Upper lobe of right lung (tissue), 1 donor: ENCODE measurements at regions not wholly inside any gene's neighbourhood (a gene's known extent, or its start where the extent isn't known, plus 50 kb on each side); places are given as distances from the start of the nearest gene placed in this dataset.

Experiments used
- ATAC-seq: fragments of 200-7000 bp; cut with Tn5 transposase; one replicate; pipeline ENCODE4 v1.9.1; 2020; ENCODE audit warnings: mild to moderate bottlenecking, moderate library complexity
- DNase-seq: peaks from one replicate; pipeline ENCODE4 v3.0.0-alpha.2; 2020
- H3K27ac ChIP-seq: fragments of 200-600 bp; one replicate; pipeline ENCODE4 v1.8.0; 2022
- H3K27me3 ChIP-seq: fragments of 200-600 bp; one replicate; pipeline ENCODE4 v1.8.0; 2022; ENCODE audit warnings: mild to moderate bottlenecking
- H3K36me3 ChIP-seq: fragments of 200-600 bp; one replicate; pipeline ENCODE4 v1.8.0; 2022
- H3K4me1 ChIP-seq: fragments of 200-600 bp; one replicate; pipeline ENCODE4 v1.8.0; 2022
- H3K4me3 ChIP-seq: fragments of 200-600 bp; one replicate; pipeline ENCODE4 v1.8.0; 2022; ENCODE audit warnings: mild to moderate bottlenecking
- H3K9me3 ChIP-seq: fragments of 200-600 bp; one replicate; pipeline ENCODE4 v1.8.0; 2022
- CTCF ChIP-seq: fragments of 200-600 bp; IDR thresholded peaks from one replicate; pipeline ENCODE4 v1.8.0; 2022; ENCODE audit warnings: antibody characterized with exemption
- intact Hi-C: fragments of 100-400 bp; cut with DNase I; formaldehyde crosslinking; loops from one replicate; pipeline ENCODE4 v1.11.0; 2022
- donor health status: DM: no; HTN: yes; CAD: no; lungs with severe emphysema.

- Histone ChIP-seq H3K4me3 (no peak overlapping the region), H3K27ac (no peak overlapping the region), H3K27me3 (no peaks in the 10 kb centered on the region), H3K9me3 (no peaks in the 10 kb centered on the region), H3K36me3 (no peaks in the 10 kb centered on the region), H3K4me1 (no peaks in the 10 kb centered on the region)
- ATAC-seq (no peak), DNase-seq (no peak)
- no peak for TF ChIP-seq CTCF
- intact Hi-C loops = no loop called here
Observed at GRCh38 chr10:76733441-76733936, 904.1 kb downstream of the KCNMA1 start.

- no peak overlapping the region for H3K4me3 ChIP-seq
- intact Hi-C loops = no loop called here
- no peak overlapping the region for H3K27ac ChIP-seq
- no peaks in the 10 kb centered on the region for H3K4me1 ChIP-seq
- DNase-seq (no peak), ATAC-seq (no peak)
- H3K27me3 ChIP-seq = no peaks in the 10 kb centered on the region
- no peaks in the 10 kb centered on the region for H3K36me3 ChIP-seq
- no peak for TF ChIP-seq CTCF
- no peaks in the 10 kb centered on the region for H3K9me3 ChIP-seq
Observed at GRCh38 chr10:76732306-76732705, 905.3 kb downstream of the KCNMA1 start.

GRCh38 chr10:76729841-76730487, 907.6 kb downstream of the KCNMA1 start:
- no peak overlapping the region for H3K4me3 ChIP-seq
- DNase-seq = no peak
- intact Hi-C loops = no loop called here

GRCh38 chr10:76729346-76729745, 908.3 kb downstream of the KCNMA1 start:
- DNase-seq (no peak), ATAC-seq (no peak)
- Histone ChIP-seq H3K36me3 (no peaks in the 10 kb centered on the region), H3K27ac (no peak overlapping the region), H3K4me1 (no peaks in the 10 kb centered on the region), H3K4me3 (no peak overlapping the region), H3K27me3 (no peaks in the 10 kb centered on the region), H3K9me3 (no peaks in the 10 kb centered on the region)
- intact Hi-C loops = no loop called here
- TF ChIP-seq CTCF = no peak

More at GRCh38 chr10:76729841-76730487, 907.6 kb downstream of the KCNMA1 start:
- ATAC-seq = no peak
- H3K9me3 ChIP-seq = no peaks in the 10 kb centered on the region
- no peak overlapping the region for H3K27ac ChIP-seq
- no peaks in the 10 kb centered on the region for H3K4me1 ChIP-seq
- no peak for TF ChIP-seq CTCF
- no peaks in the 10 kb centered on the region for H3K36me3 ChIP-seq
- no peaks in the 10 kb centered on the region for H3K27me3 ChIP-seq

- no peak for DNase-seq
- Histone ChIP-seq H3K9me3 (no peaks in the 10 kb centered on the region), H3K4me3 (no peak overlapping the region), H3K4me1 (no peaks in the 10 kb centered on the region), H3K27ac (no peak overlapping the region), H3K36me3 (no peaks in the 10 kb centered on the region), H3K27me3 (no peaks in the 10 kb centered on the region)
- no peak for TF ChIP-seq CTCF
- intact Hi-C loops = no loop called here
- no peak for ATAC-seq
Observed at GRCh38 chr10:76727038-76727437, 910.6 kb downstream of the KCNMA1 start.

GRCh38 chr10:76723844-76724243, 913.8 kb downstream of the KCNMA1 start:
- no peaks in the 10 kb centered on the region for H3K27me3 ChIP-seq
- no peak overlapping the region for H3K4me3 ChIP-seq
- no peak for ATAC-seq
- H3K27ac ChIP-seq = no peak overlapping the region
- DNase-seq = no peak
- H3K9me3 ChIP-seq = no peaks in the 10 kb centered on the region
- intact Hi-C loops = no loop called here
- no peak for TF ChIP-seq CTCF
- H3K36me3 ChIP-seq = no peaks in the 10 kb centered on the region
- H3K4me1 ChIP-seq = no peaks in the 10 kb centered on the region
